HL-60 (cell line): ENCODE measurements at regions not wholly inside any gene's neighbourhood (a gene's known extent, or its start where the extent isn't known, plus 50 kb on each side); places are given as distances from the start of the nearest gene placed in this dataset.

Experiments used
- CTCF ChIP-seq: IDR thresholded peaks from one replicate; pipeline ENCODE4 v1.5.1; 2011; ENCODE audit warnings: low read length, control low read depth, inconsistent platforms; ENCODE audit not compliant: insufficient read depth
- GABPA ChIP-seq: IDR thresholded peaks from 2 replicates; pipeline ENCODE4 v1.6.1; 2012; ENCODE audit warnings: low read depth
- POLR2AphosphoS5 ChIP-seq: IDR thresholded peaks from 2 replicates; pipeline ENCODE4 v1.6.1; 2012; ENCODE audit warnings: low read depth
- SPI1 ChIP-seq: IDR thresholded peaks from 2 replicates; pipeline ENCODE4 v1.6.1; 2012; ENCODE audit warnings: low read depth, mild to moderate bottlenecking, borderline replicate concordance
- TF ChIP-seq, protein P1 (sequence below): IDR thresholded peaks from 2 replicates; pipeline ENCODE4 v1.6.1; 2012; ENCODE audit warnings: low read depth; ENCODE audit not compliant: insufficient replicate concordance

DNA sequence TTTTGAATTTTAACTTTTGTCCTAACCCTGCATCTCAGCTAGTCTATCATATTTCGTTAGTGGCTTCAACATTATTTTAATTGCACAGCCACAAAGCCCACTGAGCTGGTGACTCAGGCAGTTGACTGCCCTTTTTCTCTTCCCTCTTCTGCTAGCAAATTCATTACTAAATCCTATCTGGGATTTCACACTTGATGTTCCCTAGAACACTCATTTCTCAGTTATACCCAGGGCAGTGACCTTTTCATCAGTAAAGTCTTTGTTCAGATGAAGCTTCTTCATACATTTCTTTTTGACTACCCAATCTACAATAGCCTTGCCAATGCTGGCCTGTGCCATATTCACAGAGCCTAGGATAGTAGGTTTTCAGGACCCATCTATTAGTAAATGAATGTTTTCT lies 107.0 kb downstream of the ATXN7L3B start:
- TF ChIP-seq CTCF, result no peak
- TF ChIP-seq GABPA, result no peak
- no peak for TF ChIP-seq POLR2AphosphoS5
- TF ChIP-seq, protein P1, sequence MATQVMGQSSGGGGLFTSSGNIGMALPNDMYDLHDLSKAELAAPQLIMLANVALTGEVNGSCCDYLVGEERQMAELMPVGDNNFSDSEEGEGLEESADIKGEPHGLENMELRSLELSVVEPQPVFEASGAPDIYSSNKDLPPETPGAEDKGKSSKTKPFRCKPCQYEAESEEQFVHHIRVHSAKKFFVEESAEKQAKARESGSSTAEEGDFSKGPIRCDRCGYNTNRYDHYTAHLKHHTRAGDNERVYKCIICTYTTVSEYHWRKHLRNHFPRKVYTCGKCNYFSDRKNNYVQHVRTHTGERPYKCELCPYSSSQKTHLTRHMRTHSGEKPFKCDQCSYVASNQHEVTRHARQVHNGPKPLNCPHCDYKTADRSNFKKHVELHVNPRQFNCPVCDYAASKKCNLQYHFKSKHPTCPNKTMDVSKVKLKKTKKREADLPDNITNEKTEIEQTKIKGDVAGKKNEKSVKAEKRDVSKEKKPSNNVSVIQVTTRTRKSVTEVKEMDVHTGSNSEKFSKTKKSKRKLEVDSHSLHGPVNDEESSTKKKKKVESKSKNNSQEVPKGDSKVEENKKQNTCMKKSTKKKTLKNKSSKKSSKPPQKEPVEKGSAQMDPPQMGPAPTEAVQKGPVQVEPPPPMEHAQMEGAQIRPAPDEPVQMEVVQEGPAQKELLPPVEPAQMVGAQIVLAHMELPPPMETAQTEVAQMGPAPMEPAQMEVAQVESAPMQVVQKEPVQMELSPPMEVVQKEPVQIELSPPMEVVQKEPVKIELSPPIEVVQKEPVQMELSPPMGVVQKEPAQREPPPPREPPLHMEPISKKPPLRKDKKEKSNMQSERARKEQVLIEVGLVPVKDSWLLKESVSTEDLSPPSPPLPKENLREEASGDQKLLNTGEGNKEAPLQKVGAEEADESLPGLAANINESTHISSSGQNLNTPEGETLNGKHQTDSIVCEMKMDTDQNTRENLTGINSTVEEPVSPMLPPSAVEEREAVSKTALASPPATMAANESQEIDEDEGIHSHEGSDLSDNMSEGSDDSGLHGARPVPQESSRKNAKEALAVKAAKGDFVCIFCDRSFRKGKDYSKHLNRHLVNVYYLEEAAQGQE, result no peak
- no peak for TF ChIP-seq SPI1
